GM12878 (cell line): ENCODE measurements at regions not wholly inside any gene's neighbourhood (a gene's known extent, or its start where the extent isn't known, plus 50 kb on each side); places are given as distances from the start of the nearest gene placed in this dataset.

Experiments used
- ATAC-seq: fragments of 200-7000 bp; cut with Tn5 transposase; 3 replicates; pipeline ENCODE4 v1.9.1; 2020; ENCODE audit warnings: mild to moderate bottlenecking, moderate library complexity
- BruUV-seq: library from RNA; stranded (reverse); fragments of 400-500 nt; replicated peaks from 2 replicates; lab custom pipeline; 2021; lab: Mats Ljungman, UMichigan
- CTCF ChIA-PET: fragments of 300-600 bp; sonication (Branson Sonifier 250); formaldehyde crosslinking; extraction: SDS; loops from one replicate; lab custom pipeline; 2021; ENCODE audit warnings: inconsistent platforms; lab: Yijun Ruan, JAX
- POLR2A ChIA-PET: fragments of 350-600 bp; formaldehyde crosslinking; extraction: SDS; loops from one replicate; lab custom pipeline; 2021; ENCODE audit warnings: inconsistent platforms; lab: Charles Lee
- RAD21 ChIA-PET: fragments of 300-600 bp; sonication (Branson Sonifier 250); formaldehyde crosslinking; loops from one replicate; lab custom pipeline; 2023; ENCODE audit warnings: antibody characterized with exemption; ENCODE audit not compliant: unreplicated experiment; lab: Charles Lee
- SMC1A ChIA-PET: fragments of 300-600 bp; sonication (Branson Sonifier 250); formaldehyde crosslinking; loops from one replicate; lab custom pipeline; 2023; ENCODE audit not compliant: unreplicated experiment, uncharacterized antibody; lab: Charles Lee
- DNase-seq: peaks from one replicate; pipeline ENCODE4 v3.0.0-alpha.2; 2011; ENCODE audit warnings: low read depth, low spot score
- FAIRE-seq: peaks from 3 replicates; lab custom pipeline; 2011; peaks lifted over from hg19 to GRCh38; lab: Jason Lieb, UNC
- H2AFZ ChIP-seq: 2 replicates; pipeline ENCODE4 v1.6.0; 2011; ENCODE audit warnings: low read depth, low read length, control low read depth; ENCODE audit not compliant: control insufficient read depth
- H3K27ac ChIP-seq: 2 replicates; pipeline ENCODE4 v1.5.1; 2011; ENCODE audit warnings: control low read depth; ENCODE audit not compliant: control insufficient read depth, insufficient read depth
- H3K27me3 ChIP-seq, 2 experiments: replicated peaks in 1 of 2; 2 replicates each; pipeline versions ENCODE4 v1.6.0 to v1.6.1; 2011; ENCODE audit warnings: low read length in 1 of 2; ENCODE audit not compliant: control insufficient read depth in 2 of 2, insufficient read depth in 2 of 2
- H3K36me3 ChIP-seq, 2 experiments: 2 replicates each; pipeline ENCODE4 v1.5.1; 2011; ENCODE audit warnings: low read length in 1 of 2; ENCODE audit not compliant: control insufficient read depth in 2 of 2, insufficient read depth in 2 of 2
- H3K4me1 ChIP-seq: 2 replicates; pipeline ENCODE4 v1.6.1; 2011; ENCODE audit warnings: mild to moderate bottlenecking, low read length, moderate library complexity, mixed read lengths; ENCODE audit not compliant: control insufficient read depth, insufficient read depth
- H3K4me2 ChIP-seq: 2 replicates; pipeline ENCODE4 v1.6.0; 2011; ENCODE audit warnings: control low read depth; ENCODE audit not compliant: control insufficient read depth, insufficient read depth
- H3K4me3 ChIP-seq: fragments of 200-600 bp; sonication (generic); 2 replicates; pipeline ENCODE4 v1.5.1; 2016
- H3K79me2 ChIP-seq: 2 replicates; pipeline ENCODE4 v1.6.0; 2011; ENCODE audit warnings: low read length; ENCODE audit not compliant: control insufficient read depth, insufficient read depth
- H3K9ac ChIP-seq: 2 replicates; pipeline ENCODE4 v1.8.0; 2011; ENCODE audit warnings: low read length, control low read depth, mixed read lengths; ENCODE audit not compliant: control insufficient read depth, insufficient read depth
- H3K9me3 ChIP-seq: replicated peaks from 3 replicates; pipeline ENCODE4 v1.5.1; 2011; ENCODE audit warnings: mild to moderate bottlenecking, low read length; ENCODE audit not compliant: control insufficient read depth, insufficient read depth
- H4K20me1 ChIP-seq: 2 replicates; pipeline ENCODE4 v1.6.0; 2011; ENCODE audit not compliant: control insufficient read depth, insufficient read depth
- CHD4 ChIP-seq: fragments of 200-600 bp; sonication (generic); IDR thresholded peaks from 2 replicates; pipeline ENCODE4 v1.6.1; 2016; ENCODE audit warnings: mild to moderate bottlenecking
- EGR1 ChIP-seq, 2 experiments: IDR thresholded peaks; 1 replicate in 1 of 2; 2 replicates in 1 of 2; pipeline ENCODE4 v1.6.1; 2011 to 2012; ENCODE audit warnings: low read depth in 2 of 2, low read length in 2 of 2, borderline replicate concordance in 1 of 2, mild to moderate bottlenecking in 1 of 2, moderate library complexity in 1 of 2
- FOS ChIP-seq: IDR thresholded peaks from 3 replicates; pipeline ENCODE4 v1.6.1; 2011; ENCODE audit warnings: borderline replicate concordance; ENCODE audit not compliant: insufficient read length; ENCODE audit errors: extremely low read depth
- HDAC6 ChIP-seq: fragments of 200-600 bp; sonication (generic); IDR thresholded peaks from one replicate; pipeline ENCODE4 v1.8.0; 2017; ENCODE audit warnings: antibody characterized with exemption; ENCODE audit not compliant: unreplicated experiment
- IKZF1 ChIP-seq: fragments of 450-650 bp; conservative IDR thresholded peaks from 2 replicates; pipeline ENCODE4 v1.6.1; 2017; ENCODE audit warnings: antibody characterized with exemption, mild to moderate bottlenecking
- JUND ChIP-seq: IDR thresholded peaks from 2 replicates; pipeline ENCODE4 v1.6.1; 2012; ENCODE audit warnings: low read depth, mild to moderate bottlenecking, low read length, improper control_type of control experiment, moderate library complexity
- KLF5 ChIP-seq: fragments of 450-650 bp; IDR thresholded peaks from 2 replicates; pipeline ENCODE4 v1.6.1; 2014; ENCODE audit warnings: mild to moderate bottlenecking; ENCODE audit not compliant: partially characterized antibody
- MLLT1 ChIP-seq: fragments of 450-650 bp; IDR thresholded peaks from 2 replicates; pipeline ENCODE4 v1.6.1; 2016; ENCODE audit warnings: mild to moderate bottlenecking
- NFXL1 ChIP-seq: fragments of 450-650 bp; IDR thresholded peaks from 2 replicates; pipeline ENCODE4 v1.6.1; 2017; ENCODE audit warnings: antibody characterized with exemption, mild to moderate bottlenecking, borderline replicate concordance
- PAX5 ChIP-seq: IDR thresholded peaks from 2 replicates; pipeline ENCODE4 v1.6.1; 2011; ENCODE audit warnings: low read depth, low read length, borderline replicate concordance
- POLR2A ChIP-seq: IDR thresholded peaks from 2 replicates; pipeline ENCODE4 v1.6.1; 2011; ENCODE audit warnings: low read depth, mild to moderate bottlenecking, low read length
- RAD51 ChIP-seq: fragments of 450-650 bp; IDR thresholded peaks from 2 replicates; pipeline ENCODE4 v1.6.1; 2016; ENCODE audit warnings: moderate library complexity, mild to moderate bottlenecking, inconsistent platforms
- RFX5 ChIP-seq: IDR thresholded peaks from 2 replicates; pipeline ENCODE4 v1.6.1; 2011; ENCODE audit warnings: low read depth, low read length, improper control_type of control experiment
- SPI1 ChIP-seq: IDR thresholded peaks from 2 replicates; pipeline ENCODE4 v1.6.1; 2011; ENCODE audit warnings: low read depth, mild to moderate bottlenecking, low read length, moderate library complexity, borderline replicate concordance; ENCODE audit not compliant: insufficient read depth
- WGBS: methylation state at CpG from one replicate; pipeline ENCODE4 v1.1.6; 2016; ENCODE audit warnings: low lambda C conversion rate; ENCODE audit not compliant: insufficient replicate concordance, insufficient coverage; ENCODE audit errors: missing lambda C conversion rate; 5-methylcytosine and 5-hydroxymethylcytosine counted together
- in situ Hi-C: fragments of 300-500 bp; cut with MboI; formaldehyde crosslinking; loops from 9 replicates; pipeline ENCODE4 v1.14.3; 2018; ENCODE audit warnings: mixed read lengths
- intact Hi-C: fragments of 100-400 bp; cut with micrococcal nuclease; formaldehyde crosslinking; loops from one replicate; pipeline ENCODE4 v1.14.2; 2022; ENCODE audit not compliant: unreplicated experiment
- TF ChIP-seq, protein P1 (sequence below): fragments of 450-650 bp; IDR thresholded peaks from 2 replicates; pipeline ENCODE4 v1.6.1; 2017; ENCODE audit warnings: mild to moderate bottlenecking, low read depth, inconsistent platforms; ENCODE audit not compliant: poor library complexity, severe bottlenecking
- TF ChIP-seq, protein P2 (sequence below): fragments of 450-650 bp; conservative IDR thresholded peaks from 2 replicates; pipeline ENCODE4 v1.6.1; 2017; ENCODE audit warnings: mild to moderate bottlenecking, moderate library complexity

GRCh38 chr6:21977346-21977745 lies 319.5 kb downstream of the PRL start (continued):
- TF ChIP-seq, protein P1, sequence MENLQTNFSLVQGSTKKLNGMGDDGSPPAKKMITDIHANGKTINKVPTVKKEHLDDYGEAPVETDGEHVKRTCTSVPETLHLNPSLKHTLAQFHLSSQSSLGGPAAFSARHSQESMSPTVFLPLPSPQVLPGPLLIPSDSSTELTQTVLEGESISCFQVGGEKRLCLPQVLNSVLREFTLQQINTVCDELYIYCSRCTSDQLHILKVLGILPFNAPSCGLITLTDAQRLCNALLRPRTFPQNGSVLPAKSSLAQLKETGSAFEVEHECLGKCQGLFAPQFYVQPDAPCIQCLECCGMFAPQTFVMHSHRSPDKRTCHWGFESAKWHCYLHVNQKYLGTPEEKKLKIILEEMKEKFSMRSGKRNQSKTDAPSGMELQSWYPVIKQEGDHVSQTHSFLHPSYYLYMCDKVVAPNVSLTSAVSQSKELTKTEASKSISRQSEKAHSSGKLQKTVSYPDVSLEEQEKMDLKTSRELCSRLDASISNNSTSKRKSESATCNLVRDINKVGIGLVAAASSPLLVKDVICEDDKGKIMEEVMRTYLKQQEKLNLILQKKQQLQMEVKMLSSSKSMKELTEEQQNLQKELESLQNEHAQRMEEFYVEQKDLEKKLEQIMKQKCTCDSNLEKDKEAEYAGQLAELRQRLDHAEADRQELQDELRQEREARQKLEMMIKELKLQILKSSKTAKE = no peak
- TF ChIP-seq CHD4 = no peak
- TF ChIP-seq FOS = no peak
- TF ChIP-seq SPI1 = no peak
- no peak for TF ChIP-seq PAX5
- TF ChIP-seq, protein P2, sequence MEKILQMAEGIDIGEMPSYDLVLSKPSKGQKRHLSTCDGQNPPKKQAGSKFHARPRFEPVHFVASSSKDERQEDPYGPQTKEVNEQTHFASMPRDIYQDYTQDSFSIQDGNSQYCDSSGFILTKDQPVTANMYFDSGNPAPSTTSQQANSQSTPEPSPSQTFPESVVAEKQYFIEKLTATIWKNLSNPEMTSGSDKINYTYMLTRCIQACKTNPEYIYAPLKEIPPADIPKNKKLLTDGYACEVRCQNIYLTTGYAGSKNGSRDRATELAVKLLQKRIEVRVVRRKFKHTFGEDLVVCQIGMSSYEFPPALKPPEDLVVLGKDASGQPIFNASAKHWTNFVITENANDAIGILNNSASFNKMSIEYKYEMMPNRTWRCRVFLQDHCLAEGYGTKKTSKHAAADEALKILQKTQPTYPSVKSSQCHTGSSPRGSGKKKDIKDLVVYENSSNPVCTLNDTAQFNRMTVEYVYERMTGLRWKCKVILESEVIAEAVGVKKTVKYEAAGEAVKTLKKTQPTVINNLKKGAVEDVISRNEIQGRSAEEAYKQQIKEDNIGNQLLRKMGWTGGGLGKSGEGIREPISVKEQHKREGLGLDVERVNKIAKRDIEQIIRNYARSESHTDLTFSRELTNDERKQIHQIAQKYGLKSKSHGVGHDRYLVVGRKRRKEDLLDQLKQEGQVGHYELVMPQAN = no peak
- TF ChIP-seq HDAC6 = no peak

DNA sequence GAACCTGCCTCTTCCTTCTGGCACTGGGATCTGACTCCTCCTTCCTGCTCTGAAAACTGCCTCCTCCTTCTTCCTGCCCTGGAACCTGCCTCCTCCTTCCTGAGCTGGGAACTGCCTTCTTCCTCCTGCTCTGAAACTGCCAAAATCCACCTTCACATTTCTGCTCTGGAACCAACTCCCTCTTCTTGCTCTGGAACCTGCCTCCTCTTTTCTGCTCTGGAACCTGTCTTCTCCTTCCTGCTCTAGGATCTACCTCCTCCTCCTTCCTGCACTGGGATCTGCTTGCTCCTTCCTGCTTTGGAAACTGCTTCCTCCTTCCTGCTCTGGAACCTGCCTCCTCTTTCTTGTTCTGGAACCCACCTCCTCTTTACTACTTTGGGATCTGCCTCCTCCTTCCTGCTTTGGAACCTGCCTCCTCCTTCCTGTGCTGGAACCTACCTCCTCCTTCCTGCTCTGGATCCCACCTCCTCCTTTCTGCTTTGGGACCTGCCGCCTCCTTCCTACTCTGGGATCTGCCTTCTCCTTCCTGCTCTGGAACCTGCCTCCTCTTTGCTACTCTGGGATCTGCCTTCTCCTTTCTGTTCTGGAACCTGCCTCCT lies 315.5 kb downstream of the PRL start:
- DNase-seq (no peak), ATAC-seq (no peak), FAIRE-seq (no peak)
- TF ChIP-seq CHD4 (no peak), JUND (no peak), MLLT1 (no peak), NFXL1 (no peak), IKZF1 (no peak), RAD51 (no peak), EGR1 (IDR thresholded peaks at IDR 0.05; ENCODE audit: borderline replicate concordance in 1 of 2, low read depth in 2 of 2, low read length in 2 of 2) (no peak), POLR2A (no peak), KLF5 (no peak), RFX5 (no peak)
- Histone ChIP-seq H2AFZ (no peak overlapping the region), H3K4me1 (no peaks in the 10 kb centered on the region), H3K4me3 (no peak overlapping the region), H3K36me3 (no peaks in the 10 kb centered on the region), H3K27ac (no peak overlapping the region), H3K4me2 (no peak overlapping the region), H3K9ac (no peak overlapping the region), H3K79me2 (no peaks in the 10 kb centered on the region), H3K9me3 (no peaks in the 10 kb centered on the region; the same call in 1 of the 3 replicates), H4K20me1 (no peaks in the 10 kb centered on the region), H3K27me3 (no peaks in the 10 kb centered on the region)
- no TSS peak for BruUV-seq
- WGBS = 29% methylated on average over 1 of the region's 1 CpG
- CTCF ChIA-PET = no interaction called here
- intact Hi-C loops = no loop called here
- POLR2A ChIA-PET = no interaction called here
- SMC1A ChIA-PET = no interaction called here
- RAD21 ChIA-PET = no interaction called here
- in situ Hi-C loops = no loop called here
